ENCODE measurements at regions not wholly inside any gene's neighbourhood (a gene's known extent, or its start where the extent isn't known, plus 50 kb on each side); places are given as distances from the start of the nearest gene placed in this dataset.

- no peaks in the 10 kb centered on the region for H3K4me1 ChIP-seq (replicated peaks in 1 of 4; ENCODE audit: control insufficient read depth in 3 of 4, insufficient read depth in 4 of 4, low read length in 3 of 4)
- H3K9ac ChIP-seq (replicated peaks in 1 of 4; ENCODE audit: extremely low read depth in 1 of 4, low read depth in 3 of 4, low read length in 3 of 4), result no peak overlapping the region
- H3K18ac ChIP-seq (ENCODE audit: extremely low read depth, low read length), result no peak overlapping the region
- H2AK5ac ChIP-seq (ENCODE audit: low read depth, low read length), result no peak overlapping the region
- TF ChIP-seq CTCF (IDR thresholded peaks at IDR 0.05; ENCODE audit: control extremely low read depth in 1 of 3, insufficient read depth in 1 of 3, low read depth in 1 of 3, low read length in 3 of 3), result no peak
- TF ChIP-seq RAD21 (IDR thresholded peaks at IDR 0.05 in 1 of 2, conservative IDR thresholded peaks at IDR 0.05 in 1 of 2; ENCODE audit: low read depth in 2 of 2, low read length in 2 of 2), result no peak
- no peak for TF ChIP-seq KDM4A (IDR thresholded peaks at IDR 0.05; ENCODE audit: low read depth, low read length, severe bottlenecking)
- TF ChIP-seq SP2 (IDR thresholded peaks at IDR 0.05; ENCODE audit: low read length), result no peak
- TF ChIP-seq MAX (IDR thresholded peaks at IDR 0.05), result no peak
- no peak for TF ChIP-seq FOSL1 (IDR thresholded peaks at IDR 0.05; ENCODE audit: insufficient read depth, low read depth, low read length)
- TF ChIP-seq PHF8 (conservative IDR thresholded peaks at IDR 0.05; ENCODE audit: low read depth, low read length), result no peak
- TF ChIP-seq KDM1A (IDR thresholded peaks at IDR 0.05; ENCODE audit: borderline replicate concordance, low read length), result no peak
- no peak for TF ChIP-seq CEBPB (IDR thresholded peaks at IDR 0.05; ENCODE audit: low read depth, low read length)
- no peak for TF ChIP-seq TEAD4 (IDR thresholded peaks at IDR 0.05; ENCODE audit: low read depth, low read length)
- TF ChIP-seq TBP (IDR thresholded peaks at IDR 0.05; ENCODE audit: low read depth, low read length), result no peak
- H3K4me2 ChIP-seq (ENCODE audit: insufficient read depth in 1 of 2, low read depth in 2 of 2, low read length in 2 of 2), result no peak overlapping the region
- WGBS, 2 experiments (ENCODE audit: extremely low coverage in 1 of 2, insufficient coverage in 1 of 2, insufficient read length in 1 of 2, insufficient replicate concordance in 2 of 2, low coverage in 1 of 2, low lambda C conversion rate in 2 of 2, missing lambda C conversion rate in 1 of 2), result 61% methylated on average over 3 of the region's 3 CpGs; no CpG with 5 or more reads in 1 of the 2 experiments
- H3K23ac ChIP-seq (ENCODE audit: insufficient read length), result no peak overlapping the region
- H2BK5ac ChIP-seq (ENCODE audit: low read depth, low read length), result no peak overlapping the region
- FAIRE-seq, result no peak
- no peak overlapping the region for H2BK20ac ChIP-seq (ENCODE audit: low read length)
- H2AFZ ChIP-seq (ENCODE audit: low read length), result no peak overlapping the region
- H3K56ac ChIP-seq (replicated peaks; ENCODE audit: insufficient read length, low read depth, low read length), result no peak overlapping the region
- no peaks in the 10 kb centered on the region for H3K23me2 ChIP-seq (ENCODE audit: low read depth, low read length)
- no peak for DNase-seq (ENCODE audit: low read depth in 1 of 2, low spot score in 2 of 2)
- no peaks in the 10 kb centered on the region for H4K20me1 ChIP-seq (replicated peaks in 1 of 2; ENCODE audit: control insufficient read depth in 1 of 2, insufficient read depth in 2 of 2, low read length in 2 of 2)
- H2BK120ac ChIP-seq (replicated peaks; ENCODE audit: low read depth, low read length), result no peak overlapping the region
- H3K9me3 ChIP-seq (ENCODE audit: insufficient read depth in 2 of 2, low read depth in 1 of 2, low read length in 1 of 2), result no peaks in the 10 kb centered on the region
- H3K79me2 ChIP-seq (ENCODE audit: control insufficient read depth in 1 of 2, insufficient read depth in 2 of 2, low read length in 2 of 2), result no peaks in the 10 kb centered on the region
- no peak overlapping the region for H4K5ac ChIP-seq (ENCODE audit: insufficient read length, low read depth, low read length)
- H3K4ac ChIP-seq (replicated peaks; ENCODE audit: insufficient read length, low read depth, low read length), result no peak overlapping the region
- no peaks in the 10 kb centered on the region for H3K27me3 ChIP-seq (replicated peaks in 1 of 4; ENCODE audit: control insufficient read depth in 3 of 4, extremely low read depth in 1 of 4, insufficient read depth in 3 of 4, low read length in 3 of 4)
- no peaks in the 10 kb centered on the region for H3K36me3 ChIP-seq (ENCODE audit: control insufficient read depth in 2 of 4, insufficient read depth in 4 of 4, low read length in 3 of 4)
- ChIA-PET POLR2A (ENCODE audit: partially characterized antibody) (no interaction called here), CTCF (ENCODE audit: partially characterized antibody) (interaction anchor here (0.5 to 0.8 kb wide), 2 partner anchors 11 to 45 kb away, joined by 3 to 4 read pairs; no protein-coding TSS in a partner anchor)
- H2BK12ac ChIP-seq (ENCODE audit: low read depth, low read length), result no peak overlapping the region
- no peak overlapping the region for H4K8ac ChIP-seq (ENCODE audit: extremely low read depth, insufficient read depth, low read length)
- no peak overlapping the region for H4K91ac ChIP-seq (replicated peaks; ENCODE audit: insufficient read length, low read length)
- no peak overlapping the region for H2BK15ac ChIP-seq (ENCODE audit: low read length)
- no peaks in the 10 kb centered on the region for H3K79me1 ChIP-seq (ENCODE audit: low read depth, low read length)
- H3K14ac ChIP-seq (ENCODE audit: insufficient read length), result no peak overlapping the region
- H3K4me3 ChIP-seq (ENCODE audit: extremely low read depth in 1 of 4, insufficient read depth in 2 of 4, low read depth in 3 of 4, low read length in 4 of 4), result no peak overlapping the region
- H3K27ac ChIP-seq (ENCODE audit: low read depth, low read length), result no peak overlapping the region
These were observed 94.5 kb upstream of the CHD1 start for GRCh38 chr5:99023330-99023729.

Data from H1 (cell line).